OCI-LY7 (cell line): ENCODE measurements at regions not wholly inside any gene's neighbourhood (a gene's known extent, or its start where the extent isn't known, plus 50 kb on each side); places are given as distances from the start of the nearest gene placed in this dataset.

ENCODE experiments used
- CTCF ChIP-seq: fragments of 200-600 bp; sonication (generic); conservative IDR thresholded peaks from 2 replicates; pipeline ENCODE4 v1.5.1; 2014; ENCODE audit warnings: mild to moderate bottlenecking, antibody characterized with exemption, low read length, moderate library complexity, mixed read lengths
- EZH2phosphoT487 ChIP-seq: fragments of 200-600 bp; sonication (generic); IDR thresholded peaks from 2 replicates; pipeline ENCODE4 v1.6.1; 2018; ENCODE audit warnings: low read depth, borderline replicate concordance, mild to moderate bottlenecking, mixed run types, antibody characterized with exemption, low read length, moderate library complexity, mixed read lengths

GRCh38 chr5:145340099-145340498 lies 495.0 kb downstream of the PRELID2 start:
- TF ChIP-seq CTCF (no peak), EZH2phosphoT487 (no peak)
